ENCODE measurements at regions not wholly inside any gene's neighbourhood (a gene's known extent, or its start where the extent isn't known, plus 50 kb on each side); places are given as distances from the start of the nearest gene placed in this dataset.

- Mint-ChIP-seq H3K36me3 (no peaks in the 10 kb centered on the region), H3K4me1 (no peaks in the 10 kb centered on the region), H3K4me3 (no peak overlapping the region), H3K9me3 (peaks cover 0 to 32% (median 4%) of the 10 kb centered on the region in 7 donors), H3K27me3 (no peaks in the 10 kb centered on the region), H3K27ac (no peak overlapping the region)
- H3K27me3 ChIP-seq (ENCODE audit: control insufficient read depth, insufficient read depth, low read length), result no peaks in the 10 kb centered on the region
- no peak overlapping the region for H3K27ac ChIP-seq (ENCODE audit: insufficient read depth, low read length, poor library complexity, severe bottlenecking)
- no peaks in the 10 kb centered on the region for H3K36me3 ChIP-seq (ENCODE audit: control insufficient read depth, insufficient read depth, low read length)
- no peak overlapping the region for H3K4me3 ChIP-seq (ENCODE audit: low read depth, low read length)
- H3K4me1 ChIP-seq (ENCODE audit: control insufficient read depth, insufficient read depth, low read length, poor library complexity, severe bottlenecking), result no peaks in the 10 kb centered on the region
- no peak for ATAC-seq (ENCODE audit: low read depth in 2 of 2)
- H3K9me3 ChIP-seq (ENCODE audit: control insufficient read depth in 2 of 2, low read length in 2 of 2), result no peaks in the 10 kb centered on the region
- DNase-seq, result no peak
These were observed 1781.9 kb upstream of the MIR17HG start for GRCh38 chr13:89565476-89566100.

- Histone ChIP-seq H3K27ac (ENCODE audit: insufficient read depth, low read length, poor library complexity, severe bottlenecking) (no peak overlapping the region), H3K9me3 (ENCODE audit: control insufficient read depth in 2 of 2, low read length in 2 of 2) (no peaks in the 10 kb centered on the region), H3K4me1 (ENCODE audit: control insufficient read depth, insufficient read depth, low read length, poor library complexity, severe bottlenecking) (no peaks in the 10 kb centered on the region), H3K36me3 (ENCODE audit: control insufficient read depth, insufficient read depth, low read length) (no peaks in the 10 kb centered on the region), H3K27me3 (ENCODE audit: control insufficient read depth, insufficient read depth, low read length) (no peaks in the 10 kb centered on the region), H3K4me3 (ENCODE audit: low read depth, low read length) (no peak overlapping the region)
- no peaks in the 10 kb centered on the region for H3K4me1 Mint-ChIP-seq
- no peak for DNase-seq
- ATAC-seq (ENCODE audit: low read depth in 2 of 2), result no peak
- H3K27me3 Mint-ChIP-seq, result no peaks in the 10 kb centered on the region
- peaks cover 0 to 29% (median 3%) of the 10 kb centered on the region in 7 donors for H3K9me3 Mint-ChIP-seq
- H3K27ac Mint-ChIP-seq, result no peak overlapping the region
- H3K36me3 Mint-ChIP-seq, result no peaks in the 10 kb centered on the region
- H3K4me3 Mint-ChIP-seq, result no peak overlapping the region
These were observed 1780.5 kb upstream of the MIR17HG start for GRCh38 chr13:89567025-89567424.

- Mint-ChIP-seq H3K27me3 (no peaks in the 10 kb centered on the region), H3K9me3 (peaks cover 3 to 23% (median 5%) of the 10 kb centered on the region in 7 donors), H3K36me3 (no peaks in the 10 kb centered on the region), H3K4me3 (no peak overlapping the region), H3K27ac (no peak overlapping the region), H3K4me1 (no peaks in the 10 kb centered on the region)
- Histone ChIP-seq H3K36me3 (ENCODE audit: control insufficient read depth, insufficient read depth, low read length) (no peaks in the 10 kb centered on the region), H3K4me3 (ENCODE audit: low read depth, low read length) (no peak overlapping the region), H3K9me3 (ENCODE audit: control insufficient read depth in 2 of 2, low read length in 2 of 2) (no peaks in the 10 kb centered on the region), H3K27ac (ENCODE audit: insufficient read depth, low read length, poor library complexity, severe bottlenecking) (no peak overlapping the region), H3K4me1 (ENCODE audit: control insufficient read depth, insufficient read depth, low read length, poor library complexity, severe bottlenecking) (no peaks in the 10 kb centered on the region), H3K27me3 (ENCODE audit: control insufficient read depth, insufficient read depth, low read length) (no peaks in the 10 kb centered on the region)
- ATAC-seq (ENCODE audit: low read depth in 2 of 2) (no peak), DNase-seq (no peak)
These were observed 1779.2 kb upstream of the MIR17HG start for GRCh38 chr13:89568276-89568675.

GRCh38 chr13:89568746-89569145 lies 1778.7 kb upstream of the MIR17HG start:
- H3K27me3 ChIP-seq (ENCODE audit: control insufficient read depth, insufficient read depth, low read length), result no peaks in the 10 kb centered on the region
- no peak overlapping the region for H3K27ac Mint-ChIP-seq
- ATAC-seq (ENCODE audit: low read depth in 2 of 2), result no peak

GRCh38 chr13:89571676-89572075 lies 1775.8 kb upstream of the MIR17HG start:
- Histone ChIP-seq H3K27me3 (ENCODE audit: control insufficient read depth, insufficient read depth, low read length) (no peaks in the 10 kb centered on the region), H3K9me3 (ENCODE audit: control insufficient read depth in 2 of 2, low read length in 2 of 2) (no peaks in the 10 kb centered on the region), H3K27ac (ENCODE audit: insufficient read depth, low read length, poor library complexity, severe bottlenecking) (no peak overlapping the region), H3K36me3 (ENCODE audit: control insufficient read depth, insufficient read depth, low read length) (no peaks in the 10 kb centered on the region), H3K4me1 (ENCODE audit: control insufficient read depth, insufficient read depth, low read length, poor library complexity, severe bottlenecking) (no peaks in the 10 kb centered on the region), H3K4me3 (ENCODE audit: low read depth, low read length) (no peak overlapping the region)
- peaks cover 5 to 31% (median 13%) of the 10 kb centered on the region in 7 donors for H3K9me3 Mint-ChIP-seq
- DNase-seq (no peak), ATAC-seq (ENCODE audit: low read depth in 2 of 2) (no peak)
- H3K27me3 Mint-ChIP-seq, result no peaks in the 10 kb centered on the region
- H3K36me3 Mint-ChIP-seq, result no peaks in the 10 kb centered on the region
- no peak overlapping the region for H3K27ac Mint-ChIP-seq
- H3K4me1 Mint-ChIP-seq, result no peaks in the 10 kb centered on the region
- H3K4me3 Mint-ChIP-seq, result no peak overlapping the region

More at GRCh38 chr13:89568746-89569145, 1778.7 kb upstream of the MIR17HG start:
- Histone ChIP-seq H3K4me1 (ENCODE audit: control insufficient read depth, insufficient read depth, low read length, poor library complexity, severe bottlenecking) (no peaks in the 10 kb centered on the region), H3K27ac (ENCODE audit: insufficient read depth, low read length, poor library complexity, severe bottlenecking) (no peak overlapping the region), H3K9me3 (ENCODE audit: control insufficient read depth in 2 of 2, low read length in 2 of 2) (no peaks in the 10 kb centered on the region), H3K36me3 (ENCODE audit: control insufficient read depth, insufficient read depth, low read length) (no peaks in the 10 kb centered on the region), H3K4me3 (ENCODE audit: low read depth, low read length) (no peak overlapping the region)
- Mint-ChIP-seq H3K9me3 (peaks cover 4 to 23% (median 6%) of the 10 kb centered on the region in 7 donors), H3K36me3 (no peaks in the 10 kb centered on the region), H3K27me3 (no peaks in the 10 kb centered on the region), H3K4me1 (no peaks in the 10 kb centered on the region), H3K4me3 (no peak overlapping the region)
- no peak for DNase-seq

GRCh38 chr13:89574077-89574476 lies 1773.4 kb upstream of the MIR17HG start:
- no peak overlapping the region for H3K4me3 Mint-ChIP-seq
- H3K27me3 Mint-ChIP-seq, result no peaks in the 10 kb centered on the region
- Histone ChIP-seq H3K4me1 (ENCODE audit: control insufficient read depth, insufficient read depth, low read length, poor library complexity, severe bottlenecking) (no peaks in the 10 kb centered on the region), H3K36me3 (ENCODE audit: control insufficient read depth, insufficient read depth, low read length) (no peaks in the 10 kb centered on the region), H3K4me3 (ENCODE audit: low read depth, low read length) (no peak overlapping the region), H3K9me3 (ENCODE audit: control insufficient read depth in 2 of 2, low read length in 2 of 2) (no peaks in the 10 kb centered on the region), H3K27me3 (ENCODE audit: control insufficient read depth, insufficient read depth, low read length) (no peaks in the 10 kb centered on the region), H3K27ac (ENCODE audit: insufficient read depth, low read length, poor library complexity, severe bottlenecking) (no peak overlapping the region)
- no peak for ATAC-seq (ENCODE audit: low read depth in 2 of 2)
- no peak overlapping the region for H3K27ac Mint-ChIP-seq
- no peak for DNase-seq
- H3K4me1 Mint-ChIP-seq, result no peaks in the 10 kb centered on the region
- peaks cover 6 to 33% (median 13%) of the 10 kb centered on the region in 7 donors for H3K9me3 Mint-ChIP-seq
- no peaks in the 10 kb centered on the region for H3K36me3 Mint-ChIP-seq

GRCh38 chr13:89577301-89577700 lies 1770.2 kb upstream of the MIR17HG start:
- Histone ChIP-seq H3K4me1 (ENCODE audit: control insufficient read depth, insufficient read depth, low read length, poor library complexity, severe bottlenecking) (no peaks in the 10 kb centered on the region), H3K27ac (ENCODE audit: insufficient read depth, low read length, poor library complexity, severe bottlenecking) (no peak overlapping the region), H3K36me3 (ENCODE audit: control insufficient read depth, insufficient read depth, low read length) (no peaks in the 10 kb centered on the region), H3K9me3 (ENCODE audit: control insufficient read depth in 2 of 2, low read length in 2 of 2) (no peaks in the 10 kb centered on the region), H3K27me3 (ENCODE audit: control insufficient read depth, insufficient read depth, low read length) (no peaks in the 10 kb centered on the region), H3K4me3 (ENCODE audit: low read depth, low read length) (no peak overlapping the region)
- H3K27ac Mint-ChIP-seq, result no peak overlapping the region
- peaks cover 5 to 29% (median 10%) of the 10 kb centered on the region in 7 donors for H3K9me3 Mint-ChIP-seq
- no peak for DNase-seq
- no peaks in the 10 kb centered on the region for H3K36me3 Mint-ChIP-seq
- no peak overlapping the region for H3K4me3 Mint-ChIP-seq
- H3K4me1 Mint-ChIP-seq, result no peaks in the 10 kb centered on the region
- no peaks in the 10 kb centered on the region for H3K27me3 Mint-ChIP-seq
- ATAC-seq (ENCODE audit: low read depth in 2 of 2), result no peak

GRCh38 chr13:89584058-89584620 lies 1763.3 kb upstream of the MIR17HG start:
- H3K36me3 ChIP-seq (ENCODE audit: control insufficient read depth, insufficient read depth, low read length), result no peaks in the 10 kb centered on the region
- Mint-ChIP-seq H3K36me3 (no peaks in the 10 kb centered on the region), H3K4me3 (no peak overlapping the region), H3K9me3 (peaks cover 2 to 14% (median 4%) of the 10 kb centered on the region in 7 donors), H3K27ac (no peak overlapping the region), H3K27me3 (no peaks in the 10 kb centered on the region), H3K4me1 (no peaks in the 10 kb centered on the region)
- ATAC-seq (ENCODE audit: low read depth in 2 of 2), result no peak
- no peaks in the 10 kb centered on the region for H3K4me1 ChIP-seq (ENCODE audit: control insufficient read depth, insufficient read depth, low read length, poor library complexity, severe bottlenecking)
- no peak overlapping the region for H3K27ac ChIP-seq (ENCODE audit: insufficient read depth, low read length, poor library complexity, severe bottlenecking)
- H3K27me3 ChIP-seq (ENCODE audit: control insufficient read depth, insufficient read depth, low read length), result no peaks in the 10 kb centered on the region
- no peaks in the 10 kb centered on the region for H3K9me3 ChIP-seq (ENCODE audit: control insufficient read depth in 2 of 2, low read length in 2 of 2)
- DNase-seq, result no peak
- no peak overlapping the region for H3K4me3 ChIP-seq (ENCODE audit: low read depth, low read length)

All from CD4-positive, CD25-positive, alpha-beta regulatory T cell (primary cell).